OCI-LY7 (cell line): ENCODE measurements at regions not wholly inside any gene's neighbourhood (a gene's known extent, or its start where the extent isn't known, plus 50 kb on each side); places are given as distances from the start of the nearest gene placed in this dataset.

Source experiments
- EZH2phosphoT487 ChIP-seq: fragments of 200-600 bp; sonication (generic); IDR thresholded peaks from 2 replicates; pipeline ENCODE4 v1.6.1; 2018; ENCODE audit warnings: low read depth, borderline replicate concordance, mild to moderate bottlenecking, mixed run types, antibody characterized with exemption, low read length, moderate library complexity, mixed read lengths
- TF ChIP-seq, protein P1 (sequence below): fragments of 200-600 bp; sonication (generic); conservative IDR thresholded peaks from 2 replicates; pipeline ENCODE4 v1.5.1; 2014; ENCODE audit warnings: mild to moderate bottlenecking, antibody characterized with exemption, low read length, moderate library complexity, mixed read lengths

DNA sequence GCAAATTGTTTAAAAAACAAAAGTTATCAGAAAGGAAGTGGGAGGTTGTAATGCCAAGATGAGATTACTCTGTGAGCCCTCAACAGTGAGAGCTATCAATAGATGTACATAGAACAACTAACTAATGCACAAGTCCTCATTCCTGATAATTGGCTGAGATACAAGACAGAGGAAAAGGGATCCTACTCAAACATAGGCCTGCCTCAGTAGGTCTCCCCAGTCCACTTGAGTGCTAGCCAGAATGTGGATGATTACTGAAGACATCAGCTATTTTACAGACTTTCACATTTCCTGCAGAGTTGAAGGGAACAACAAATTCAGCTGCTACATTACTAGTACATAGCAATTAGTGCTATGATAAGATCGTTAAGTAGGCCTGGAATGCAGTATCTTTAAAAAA lies 981.9 kb downstream of the TUSC7 start:
- TF ChIP-seq, protein P1, sequence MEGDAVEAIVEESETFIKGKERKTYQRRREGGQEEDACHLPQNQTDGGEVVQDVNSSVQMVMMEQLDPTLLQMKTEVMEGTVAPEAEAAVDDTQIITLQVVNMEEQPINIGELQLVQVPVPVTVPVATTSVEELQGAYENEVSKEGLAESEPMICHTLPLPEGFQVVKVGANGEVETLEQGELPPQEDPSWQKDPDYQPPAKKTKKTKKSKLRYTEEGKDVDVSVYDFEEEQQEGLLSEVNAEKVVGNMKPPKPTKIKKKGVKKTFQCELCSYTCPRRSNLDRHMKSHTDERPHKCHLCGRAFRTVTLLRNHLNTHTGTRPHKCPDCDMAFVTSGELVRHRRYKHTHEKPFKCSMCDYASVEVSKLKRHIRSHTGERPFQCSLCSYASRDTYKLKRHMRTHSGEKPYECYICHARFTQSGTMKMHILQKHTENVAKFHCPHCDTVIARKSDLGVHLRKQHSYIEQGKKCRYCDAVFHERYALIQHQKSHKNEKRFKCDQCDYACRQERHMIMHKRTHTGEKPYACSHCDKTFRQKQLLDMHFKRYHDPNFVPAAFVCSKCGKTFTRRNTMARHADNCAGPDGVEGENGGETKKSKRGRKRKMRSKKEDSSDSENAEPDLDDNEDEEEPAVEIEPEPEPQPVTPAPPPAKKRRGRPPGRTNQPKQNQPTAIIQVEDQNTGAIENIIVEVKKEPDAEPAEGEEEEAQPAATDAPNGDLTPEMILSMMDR = no peak
- TF ChIP-seq EZH2phosphoT487 = no peak
